Kidney (tissue), 13 donors: ENCODE measurements at regions not wholly inside any gene's neighbourhood (a gene's known extent, or its start where the extent isn't known, plus 50 kb on each side); places are given as distances from the start of the nearest gene placed in this dataset.

Experiments
- DNase-seq, 5 donors: peaks; one replicate each; pipeline ENCODE4 v3.0.0-alpha.2; 2013 to 2020
- FAIRE-seq: peaks from 2 replicates; lab custom pipeline; 2012; peaks lifted over from hg19 to GRCh38; lab: Jason Lieb, UNC
- H3K27ac ChIP-seq, 2 donors: one replicate each; pipeline ENCODE4 v1.7.0; 2013; ENCODE audit warnings: low read depth in 2 of 2, low read length in 2 of 2, inconsistent platforms in 1 of 2
- H3K27me3 ChIP-seq: one replicate; pipeline ENCODE4 v1.7.1; 2013; ENCODE audit warnings: low read length, inconsistent platforms; ENCODE audit not compliant: control insufficient read depth, insufficient read depth
- H3K36me3 ChIP-seq, 3 donors: one replicate each; pipeline versions ENCODE4 v1.7.0 to v1.7.1; 2013; ENCODE audit warnings: low read length in 3 of 3, control low read depth in 1 of 3, inconsistent platforms in 1 of 3; ENCODE audit not compliant: insufficient read depth in 3 of 3, control insufficient read depth in 2 of 3
- H3K4me1 ChIP-seq, 3 donors: one replicate each; pipeline versions ENCODE4 v1.7.0 to v1.7.1; 2013; ENCODE audit warnings: low read length in 3 of 3, inconsistent platforms in 1 of 3, low read depth in 1 of 3; ENCODE audit not compliant: control insufficient read depth in 2 of 3, insufficient read depth in 2 of 3
- H3K4me3 ChIP-seq, 3 donors: one replicate each; pipeline versions ENCODE4 v1.7.0 to v1.8.1; 2013; ENCODE audit warnings: low read length in 3 of 3, control low read depth in 1 of 3, inconsistent platforms in 1 of 3
- H3K9ac ChIP-seq, 3 donors: one replicate each; pipeline versions ENCODE4 v1.7.0 to v1.7.1; 2013; ENCODE audit warnings: low read length in 3 of 3, control low read depth in 1 of 3, inconsistent platforms in 1 of 3
- H3K9me3 ChIP-seq, 3 donors: one replicate each; pipeline versions ENCODE4 v1.7.0 to v1.7.1; 2013; ENCODE audit warnings: low read length in 3 of 3, control low read depth in 1 of 3, inconsistent platforms in 1 of 3; ENCODE audit not compliant: control insufficient read depth in 2 of 3, insufficient read depth in 1 of 3
- intact Hi-C: fragments of 100-400 bp; cut with DNase I; formaldehyde crosslinking; loops from one replicate; pipeline ENCODE4 v1.11.1; 2022
- TF ChIP-seq, protein P1 (sequence below): IDR thresholded peaks from 3 replicates; pipeline ENCODE4 v1.5.1; 2012; ENCODE audit warnings: mild to moderate bottlenecking, moderate library complexity, borderline replicate concordance; ENCODE audit not compliant: insufficient read depth; ENCODE audit errors: extremely low read depth
- donor health status: control.
- donor health status: control.
- donor health status: control.
- donor health status: control.
- donor health status: control.
- donor health status: DM: yes; HTN: yes; CAD: no.
- donor health status: Normal renal cell carcinoma (clear cell type).

DNA sequence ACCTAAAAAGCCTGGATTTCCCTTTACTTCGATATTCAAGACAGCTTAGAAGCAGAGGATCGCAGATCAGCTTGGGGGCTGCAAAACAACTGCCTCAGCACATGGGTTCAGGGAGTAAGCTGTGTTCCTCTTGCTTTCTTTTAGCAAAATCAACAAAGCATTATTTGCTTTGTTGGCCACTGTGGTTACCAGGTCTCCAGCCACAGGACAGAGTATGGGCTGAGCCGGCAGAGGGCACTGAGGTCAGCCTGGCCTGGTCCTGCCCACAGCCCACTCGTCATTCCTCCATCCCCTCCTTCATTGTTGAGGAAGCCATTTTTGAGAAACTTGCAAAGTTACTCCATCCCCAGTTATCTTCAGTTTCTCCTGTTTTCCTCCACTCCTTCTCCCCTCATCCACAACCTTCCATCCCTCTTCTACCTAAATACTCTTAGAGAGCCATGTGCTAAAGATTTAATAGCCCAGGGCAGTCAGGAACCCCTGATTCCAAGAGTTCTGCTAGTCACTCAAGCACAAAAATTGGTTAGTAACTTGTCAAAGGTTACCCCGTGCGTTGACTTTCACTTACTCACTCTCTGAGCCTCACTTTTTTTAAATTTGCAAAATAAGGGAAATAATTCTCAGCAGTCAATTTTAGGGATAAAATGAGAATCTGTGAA, 60.0 kb upstream of the HES1 start:
- peaks cover 0 to 6% (median 5%) of the 10 kb centered on the region in 3 donors for H3K4me1 ChIP-seq
- no peak overlapping the region for H3K9ac ChIP-seq
- FAIRE-seq (no peak), DNase-seq (peak in 3 of 5 donors; percentile 39 to 50 (median 40))
- no peak overlapping the region for H3K4me3 ChIP-seq
- no peaks in the 10 kb centered on the region for H3K9me3 ChIP-seq
- H3K36me3 ChIP-seq = no peaks in the 10 kb centered on the region
- H3K27ac ChIP-seq = no peak overlapping the region
- no peaks in the 10 kb centered on the region for H3K27me3 ChIP-seq
- TF ChIP-seq, protein P1, sequence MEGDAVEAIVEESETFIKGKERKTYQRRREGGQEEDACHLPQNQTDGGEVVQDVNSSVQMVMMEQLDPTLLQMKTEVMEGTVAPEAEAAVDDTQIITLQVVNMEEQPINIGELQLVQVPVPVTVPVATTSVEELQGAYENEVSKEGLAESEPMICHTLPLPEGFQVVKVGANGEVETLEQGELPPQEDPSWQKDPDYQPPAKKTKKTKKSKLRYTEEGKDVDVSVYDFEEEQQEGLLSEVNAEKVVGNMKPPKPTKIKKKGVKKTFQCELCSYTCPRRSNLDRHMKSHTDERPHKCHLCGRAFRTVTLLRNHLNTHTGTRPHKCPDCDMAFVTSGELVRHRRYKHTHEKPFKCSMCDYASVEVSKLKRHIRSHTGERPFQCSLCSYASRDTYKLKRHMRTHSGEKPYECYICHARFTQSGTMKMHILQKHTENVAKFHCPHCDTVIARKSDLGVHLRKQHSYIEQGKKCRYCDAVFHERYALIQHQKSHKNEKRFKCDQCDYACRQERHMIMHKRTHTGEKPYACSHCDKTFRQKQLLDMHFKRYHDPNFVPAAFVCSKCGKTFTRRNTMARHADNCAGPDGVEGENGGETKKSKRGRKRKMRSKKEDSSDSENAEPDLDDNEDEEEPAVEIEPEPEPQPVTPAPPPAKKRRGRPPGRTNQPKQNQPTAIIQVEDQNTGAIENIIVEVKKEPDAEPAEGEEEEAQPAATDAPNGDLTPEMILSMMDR = no peak
- intact Hi-C loops = no loop called here

DNA sequence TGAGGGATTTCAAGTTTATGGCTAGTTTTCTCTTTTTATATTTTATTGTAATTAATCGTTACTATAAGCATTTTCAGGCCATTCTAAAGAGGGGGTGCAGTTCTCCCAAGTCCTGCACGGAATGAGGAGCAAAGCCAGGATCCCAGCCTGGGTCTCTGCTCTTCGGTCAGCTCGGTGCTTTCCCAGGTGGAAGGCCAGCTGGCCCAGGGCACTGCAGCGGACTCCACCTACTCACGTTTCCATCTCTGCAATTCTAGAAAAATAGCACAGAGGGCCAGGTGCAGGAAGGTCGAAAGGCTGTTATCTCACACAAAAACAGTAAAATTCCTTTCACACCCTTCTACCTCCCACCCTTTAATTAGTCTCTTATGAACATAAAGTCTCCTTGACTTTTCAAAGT, 59.5 kb upstream of the HES1 start:
- Histone ChIP-seq H3K4me1 (peaks cover 0 to 6% (median 3%) of the 10 kb centered on the region in 3 donors), H3K36me3 (no peaks in the 10 kb centered on the region), H3K4me3 (no peak overlapping the region), H3K27me3 (no peaks in the 10 kb centered on the region), H3K27ac (no peak overlapping the region), H3K9ac (no peak overlapping the region), H3K9me3 (no peaks in the 10 kb centered on the region)
- TF ChIP-seq, protein P1 = no peak
- no peak for FAIRE-seq
- DNase-seq = peak in 2 of 5 donors; percentile 43 to 45
- intact Hi-C loops = no loop called here

DNA sequence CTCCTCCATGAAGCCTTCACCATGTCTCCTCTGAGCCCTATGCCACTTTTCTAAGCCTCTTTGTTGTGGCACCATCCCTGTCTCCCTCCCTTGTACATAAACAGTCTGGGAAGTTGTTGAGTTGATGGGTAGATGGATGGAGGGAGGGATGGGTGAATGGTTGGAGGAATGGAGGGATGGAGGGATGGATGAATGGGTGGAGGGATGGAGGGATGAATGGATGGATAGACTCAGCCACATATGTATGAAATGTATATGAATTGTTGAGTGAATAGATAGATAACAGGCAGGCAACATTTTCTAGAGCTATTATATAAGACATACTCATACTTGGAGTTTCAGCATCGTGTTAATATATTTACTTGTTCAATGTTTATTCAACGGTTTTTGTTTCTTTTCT, 58.3 kb upstream of the HES1 start:
- Histone ChIP-seq H3K36me3 (no peaks in the 10 kb centered on the region), H3K4me3 (no peak overlapping the region), H3K9ac (no peak overlapping the region), H3K27ac (no peak overlapping the region), H3K27me3 (no peaks in the 10 kb centered on the region), H3K9me3 (no peaks in the 10 kb centered on the region), H3K4me1 (peaks cover 0 to 6% (median 0%) of the 10 kb centered on the region in 3 donors)
- TF ChIP-seq, protein P1 = no peak
- peak in 1 of 5 donors; percentile 15 for DNase-seq
- intact Hi-C loops = no loop called here
- FAIRE-seq = no peak
